GM12873 (cell line): ENCODE measurements at regions not wholly inside any gene's neighbourhood (a gene's known extent, or its start where the extent isn't known, plus 50 kb on each side); places are given as distances from the start of the nearest gene placed in this dataset.

ENCODE experiments used
- CTCF ChIP-seq: IDR thresholded peaks from 2 replicates; pipeline ENCODE4 v1.5.1; 2012; ENCODE audit warnings: low read depth, mild to moderate bottlenecking, moderate library complexity, low read length, control low read depth; ENCODE audit not compliant: insufficient read depth; ENCODE audit errors: missing control alignments

DNA sequence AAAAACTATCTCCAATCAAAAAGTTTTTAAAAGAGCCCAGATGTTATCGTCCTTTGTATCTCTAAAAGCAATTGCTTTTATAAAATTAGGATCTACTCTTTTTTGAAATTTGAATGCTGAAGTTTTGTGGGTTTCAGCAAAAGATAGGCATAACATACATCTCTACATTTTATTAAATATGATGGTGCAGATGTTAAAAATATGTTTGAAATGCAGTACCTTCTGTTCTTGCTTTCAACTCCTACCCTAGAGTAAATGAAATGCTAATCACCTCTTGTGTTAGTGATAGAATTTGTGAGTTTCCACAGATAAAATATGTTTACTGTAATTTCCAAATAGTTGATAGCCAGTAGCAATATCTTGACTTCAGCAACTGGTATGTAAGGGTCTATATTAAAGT is 95.7 kb upstream of the VPREB1 start:
- TF ChIP-seq CTCF, result no peak

GRCh38 chr22:22144858-22145257 is 99.7 kb upstream of the VPREB1 start:
- no peak for TF ChIP-seq CTCF

- no peak for TF ChIP-seq CTCF
These were observed 101.1 kb upstream of the VPREB1 start for GRCh38 chr22:22143448-22143847.

DNA sequence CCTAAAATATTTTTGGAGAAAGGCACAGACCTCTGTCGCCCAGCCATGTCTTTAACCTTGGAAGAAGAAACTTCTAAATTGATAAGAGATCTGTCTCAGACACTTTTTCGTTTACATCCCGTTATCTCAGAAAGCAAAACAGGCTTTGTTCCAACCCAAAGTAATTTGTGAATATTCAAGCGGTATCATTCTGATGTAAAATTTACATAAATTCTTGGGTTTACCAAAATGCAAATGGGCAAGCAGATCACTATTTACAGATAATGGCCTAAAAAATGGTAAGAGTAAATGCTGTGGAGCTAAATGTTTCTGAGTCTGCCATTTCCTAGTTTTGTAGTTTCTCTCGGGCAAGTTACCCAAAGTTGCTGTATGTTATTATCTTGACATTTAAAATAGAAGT is 101.9 kb upstream of the VPREB1 start:
- no peak for TF ChIP-seq CTCF

DNA sequence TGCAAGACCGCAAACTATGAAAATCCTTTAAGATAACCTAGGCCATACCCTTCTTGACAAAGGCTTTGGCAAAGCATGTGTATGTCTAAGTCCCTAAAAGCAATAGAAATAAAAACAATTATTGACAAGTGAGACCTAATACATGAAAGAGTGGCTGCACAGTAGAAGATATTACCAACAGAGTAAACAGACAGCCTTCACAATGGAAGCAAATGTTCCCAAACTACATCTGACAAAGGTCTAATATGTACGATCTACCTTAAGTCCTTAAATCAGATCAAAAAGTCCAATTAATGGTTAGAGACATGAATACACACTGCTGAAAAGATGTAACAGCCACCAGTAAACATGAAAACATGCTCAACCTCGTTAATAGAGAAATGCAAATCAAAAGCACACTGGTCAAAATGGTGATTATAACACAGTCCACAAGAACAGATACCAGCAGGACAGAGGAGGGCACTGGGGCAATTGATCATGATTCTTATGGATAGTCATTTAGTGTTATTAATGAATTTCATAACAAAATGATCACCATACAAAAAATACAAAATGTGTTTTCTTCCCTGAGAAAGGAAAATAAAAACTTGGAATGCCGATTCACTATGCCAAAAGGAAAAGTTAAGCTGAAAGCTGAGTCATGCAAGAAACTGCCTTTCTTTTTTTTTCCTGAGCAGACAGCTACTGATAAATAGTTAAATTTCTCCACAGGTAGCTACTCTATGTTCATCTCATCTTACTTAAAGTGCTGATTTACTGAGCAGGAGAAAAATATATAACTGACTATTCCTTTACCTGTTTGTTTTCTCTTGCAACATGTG is 102.6 kb upstream of the VPREB1 start:
- TF ChIP-seq CTCF, result no peak

DNA sequence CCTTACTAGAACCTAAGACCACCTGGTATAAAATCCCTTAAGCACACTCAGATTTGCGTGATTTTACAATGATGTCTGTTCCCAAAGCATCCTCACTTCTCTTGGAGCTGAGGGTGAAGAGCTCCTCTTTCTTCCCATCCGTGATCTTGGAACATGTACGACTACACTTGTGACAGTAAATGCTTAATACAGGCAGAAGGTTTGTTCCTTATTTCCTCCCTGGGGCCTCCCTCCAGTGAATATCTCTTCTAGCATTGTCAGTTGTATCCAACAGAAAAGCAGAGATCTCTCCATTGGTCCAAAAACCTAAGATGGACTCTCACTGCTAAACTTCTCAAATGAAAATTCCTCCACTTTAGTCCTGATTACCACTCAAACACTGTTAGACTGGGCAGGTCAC is 103.6 kb upstream of the VPREB1 start:
- TF ChIP-seq CTCF, result no peak

GRCh38 chr22:22139364-22139763 is 105.2 kb upstream of the VPREB1 start:
- no peak for TF ChIP-seq CTCF
